ENCODE measurements at regions not wholly inside any gene's neighbourhood (a gene's known extent, or its start where the extent isn't known, plus 50 kb on each side); places are given as distances from the start of the nearest gene placed in this dataset.

DNA sequence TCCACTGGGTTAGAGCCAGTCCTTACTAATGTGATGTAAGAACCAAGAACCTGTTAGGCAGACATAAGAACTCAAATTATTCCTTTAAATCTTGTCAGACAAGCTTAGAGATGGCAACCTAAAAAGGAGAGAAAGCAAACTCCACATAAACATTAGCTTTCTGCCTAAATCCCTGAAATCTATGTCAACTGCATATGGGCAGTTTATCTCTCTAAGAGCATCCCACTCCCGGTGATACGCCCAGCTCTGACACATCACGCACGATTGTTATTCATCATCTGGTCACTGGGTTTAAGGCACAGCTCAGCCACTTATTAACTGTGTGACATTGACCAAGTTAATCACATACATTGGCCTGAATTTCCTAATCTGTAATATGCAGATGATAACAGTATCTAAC, 323.7 kb downstream of the HHIPL2 start:
- Histone ChIP-seq H3K27ac (no peak overlapping the region), H3K27me3 (no peaks in the 10 kb centered on the region), H3K4me1 (ENCODE audit: control insufficient read depth in 1 of 2, insufficient read depth in 1 of 2, low read depth in 1 of 2, low read length in 1 of 2) (no peaks in the 10 kb centered on the region), H3K9me3 (no peaks in the 10 kb centered on the region), H3K36me3 (no peaks in the 10 kb centered on the region), H3K4me3 (ENCODE audit: low read depth in 1 of 2, low read length in 1 of 2) (no peak overlapping the region)
- TF ChIP-seq, protein P1, sequence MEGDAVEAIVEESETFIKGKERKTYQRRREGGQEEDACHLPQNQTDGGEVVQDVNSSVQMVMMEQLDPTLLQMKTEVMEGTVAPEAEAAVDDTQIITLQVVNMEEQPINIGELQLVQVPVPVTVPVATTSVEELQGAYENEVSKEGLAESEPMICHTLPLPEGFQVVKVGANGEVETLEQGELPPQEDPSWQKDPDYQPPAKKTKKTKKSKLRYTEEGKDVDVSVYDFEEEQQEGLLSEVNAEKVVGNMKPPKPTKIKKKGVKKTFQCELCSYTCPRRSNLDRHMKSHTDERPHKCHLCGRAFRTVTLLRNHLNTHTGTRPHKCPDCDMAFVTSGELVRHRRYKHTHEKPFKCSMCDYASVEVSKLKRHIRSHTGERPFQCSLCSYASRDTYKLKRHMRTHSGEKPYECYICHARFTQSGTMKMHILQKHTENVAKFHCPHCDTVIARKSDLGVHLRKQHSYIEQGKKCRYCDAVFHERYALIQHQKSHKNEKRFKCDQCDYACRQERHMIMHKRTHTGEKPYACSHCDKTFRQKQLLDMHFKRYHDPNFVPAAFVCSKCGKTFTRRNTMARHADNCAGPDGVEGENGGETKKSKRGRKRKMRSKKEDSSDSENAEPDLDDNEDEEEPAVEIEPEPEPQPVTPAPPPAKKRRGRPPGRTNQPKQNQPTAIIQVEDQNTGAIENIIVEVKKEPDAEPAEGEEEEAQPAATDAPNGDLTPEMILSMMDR (IDR thresholded peaks at IDR 0.05), result no peak

DNA sequence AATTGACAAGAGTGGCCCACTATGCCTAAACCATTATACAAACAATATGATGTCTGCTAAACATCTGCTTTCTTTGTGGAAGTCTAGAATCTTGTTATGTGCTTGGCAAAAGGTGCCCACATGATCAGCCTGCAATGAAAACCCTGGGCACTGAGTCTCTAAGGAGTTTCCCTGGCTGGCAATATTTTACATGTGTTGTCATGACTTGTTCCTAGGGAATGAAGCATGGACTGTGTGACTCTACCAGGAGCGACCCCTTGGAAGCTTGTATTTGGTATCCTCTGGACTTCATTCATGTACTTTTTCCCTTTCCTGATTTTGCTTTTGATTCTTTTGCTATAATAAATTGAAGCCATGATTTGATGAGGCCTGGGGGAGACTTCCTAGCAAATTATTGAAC, 324.9 kb downstream of the HHIPL2 start:
- no peaks in the 10 kb centered on the region for H3K36me3 ChIP-seq

DNA sequence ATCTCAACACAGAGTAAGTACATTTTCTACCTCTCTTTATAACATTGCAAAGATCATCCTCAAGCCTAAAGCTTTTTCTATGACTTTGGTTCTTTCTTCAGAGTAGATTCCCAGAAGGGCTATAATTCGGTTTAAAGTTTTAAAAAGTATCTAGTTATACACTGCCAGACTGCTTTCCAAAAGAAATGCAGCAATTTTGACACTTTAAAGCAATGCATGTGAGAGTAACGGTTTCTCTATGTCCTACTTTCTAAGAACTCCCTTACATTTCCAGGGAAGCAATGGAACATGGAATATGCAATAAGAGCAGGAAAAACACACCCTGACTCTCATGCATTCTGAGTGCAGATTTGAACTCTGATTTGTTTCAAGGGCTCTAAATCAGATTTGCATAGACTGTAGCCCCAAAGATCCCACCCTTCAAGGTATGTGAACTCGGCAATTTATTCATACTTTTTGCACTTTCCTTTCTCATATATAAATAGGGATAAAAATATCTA, 331.6 kb downstream of the HHIPL2 start:
- H3K9me3 ChIP-seq, result no peaks in the 10 kb centered on the region
- no peaks in the 10 kb centered on the region for H3K4me1 ChIP-seq (ENCODE audit: control insufficient read depth in 1 of 2, insufficient read depth in 1 of 2, low read depth in 1 of 2, low read length in 1 of 2)
- H3K4me3 ChIP-seq (ENCODE audit: low read depth in 1 of 2, low read length in 1 of 2), result no peak overlapping the region
- no peaks in the 10 kb centered on the region for H3K36me3 ChIP-seq
- TF ChIP-seq, protein P1 (IDR thresholded peaks at IDR 0.05), result no peak
- no peaks in the 10 kb centered on the region for H3K27me3 ChIP-seq
- no peak overlapping the region for H3K27ac ChIP-seq

More for the DNA sequence above, 324.9 kb downstream of the HHIPL2 start:
- no peaks in the 10 kb centered on the region for H3K9me3 ChIP-seq
- H3K27ac ChIP-seq, result no peak overlapping the region
- no peak overlapping the region for H3K4me3 ChIP-seq (ENCODE audit: low read depth in 1 of 2, low read length in 1 of 2)
- no peaks in the 10 kb centered on the region for H3K4me1 ChIP-seq (ENCODE audit: control insufficient read depth in 1 of 2, insufficient read depth in 1 of 2, low read depth in 1 of 2, low read length in 1 of 2)
- TF ChIP-seq, protein P1 (IDR thresholded peaks at IDR 0.05), result no peak
- H3K27me3 ChIP-seq, result no peaks in the 10 kb centered on the region

DNA sequence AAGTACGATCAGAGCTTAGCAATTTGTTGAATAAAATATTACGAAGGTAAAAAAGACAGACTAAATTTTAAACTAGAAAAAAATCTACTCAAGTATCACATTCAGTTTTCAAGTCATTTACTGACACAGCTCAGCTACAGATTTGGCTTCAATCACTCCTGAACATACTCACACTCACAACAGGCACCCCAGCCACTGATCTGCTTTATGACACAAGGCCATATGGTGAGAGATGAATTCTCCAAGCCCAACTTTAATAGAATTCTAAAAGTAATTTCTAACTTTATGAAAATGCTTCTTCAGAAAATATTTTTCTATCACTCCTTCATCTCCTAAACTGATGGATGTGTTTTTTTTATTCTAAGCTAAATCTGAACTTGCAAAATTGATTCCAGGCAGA, 337.1 kb downstream of the HHIPL2 start:
- H3K36me3 ChIP-seq, result no peaks in the 10 kb centered on the region
- no peak overlapping the region for H3K4me3 ChIP-seq (ENCODE audit: low read depth in 1 of 2, low read length in 1 of 2)
- no peaks in the 10 kb centered on the region for H3K9me3 ChIP-seq
- no peaks in the 10 kb centered on the region for H3K4me1 ChIP-seq (ENCODE audit: control insufficient read depth in 1 of 2, insufficient read depth in 1 of 2, low read depth in 1 of 2, low read length in 1 of 2)
- H3K27me3 ChIP-seq, result no peaks in the 10 kb centered on the region
- TF ChIP-seq, protein P1 (IDR thresholded peaks at IDR 0.05), result no peak
- no peak overlapping the region for H3K27ac ChIP-seq

DNA sequence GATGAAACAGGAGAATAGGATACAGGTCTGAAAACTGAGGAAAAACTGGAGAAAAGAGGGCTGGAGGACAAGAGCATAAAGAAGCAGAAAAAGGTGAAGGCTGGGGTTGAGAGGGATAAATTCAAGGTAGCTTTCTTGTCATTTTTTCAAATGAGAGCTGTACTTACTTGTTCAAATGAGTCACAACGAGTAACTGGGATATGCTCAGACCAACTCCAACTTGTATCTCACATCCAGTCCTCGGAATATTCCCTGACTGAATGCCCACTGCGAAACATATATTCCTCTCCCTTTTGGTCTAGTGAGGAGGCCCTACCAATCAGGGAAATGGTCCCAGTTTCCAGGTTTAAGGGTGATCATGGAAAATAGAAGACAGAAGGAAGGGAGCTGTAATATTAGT, 343.4 kb downstream of the HHIPL2 start:
- Histone ChIP-seq H3K4me1 (ENCODE audit: control insufficient read depth in 1 of 2, insufficient read depth in 1 of 2, low read depth in 1 of 2, low read length in 1 of 2) (no peaks in the 10 kb centered on the region), H3K27ac (no peak overlapping the region), H3K9me3 (no peaks in the 10 kb centered on the region), H3K36me3 (no peaks in the 10 kb centered on the region), H3K27me3 (no peaks in the 10 kb centered on the region), H3K4me3 (ENCODE audit: low read depth in 1 of 2, low read length in 1 of 2) (no peak overlapping the region)
- TF ChIP-seq, protein P1 (IDR thresholded peaks at IDR 0.05), result no peak

DNA sequence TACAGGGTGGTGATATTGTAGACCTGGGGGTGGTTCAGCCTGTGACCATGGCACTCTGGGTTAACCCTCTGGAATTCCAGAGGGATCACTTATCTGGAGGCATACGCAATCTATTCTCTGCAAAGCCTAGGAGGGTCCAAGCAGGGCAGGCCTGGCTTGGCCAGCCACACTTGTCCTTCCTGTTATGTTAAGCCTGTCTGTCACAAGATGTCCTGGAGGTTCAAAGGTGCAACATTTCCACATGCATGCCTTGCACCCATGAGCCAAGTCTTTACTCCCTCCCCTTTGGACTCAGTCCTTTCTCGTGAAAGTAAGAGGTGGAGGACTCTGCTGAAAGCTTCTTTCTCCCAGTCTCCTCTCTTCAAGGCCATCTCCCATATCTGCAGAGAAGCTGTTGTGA, 345.1 kb downstream of the HHIPL2 start:
- H3K27me3 ChIP-seq, result no peaks in the 10 kb centered on the region
- no peaks in the 10 kb centered on the region for H3K9me3 ChIP-seq
- H3K27ac ChIP-seq, result no peak overlapping the region
- no peaks in the 10 kb centered on the region for H3K36me3 ChIP-seq
- H3K4me1 ChIP-seq (ENCODE audit: control insufficient read depth in 1 of 2, insufficient read depth in 1 of 2, low read depth in 1 of 2, low read length in 1 of 2), result no peaks in the 10 kb centered on the region
- TF ChIP-seq, protein P1 (IDR thresholded peaks at IDR 0.05), result no peak
- no peak overlapping the region for H3K4me3 ChIP-seq (ENCODE audit: low read depth in 1 of 2, low read length in 1 of 2)

All from neutrophil (primary cell).